ENCODE measurements at regions not wholly inside any gene's neighbourhood (a gene's known extent, or its start where the extent isn't known, plus 50 kb on each side); places are given as distances from the start of the nearest gene placed in this dataset.
"Not testable (repeated sequence)": the region's sequence is repeated elsewhere in the genome, so short reads cannot be mapped to it uniquely, and the experiment has no call there.

GRCh38 chr5:14028188-14028587 is 83.7 kb upstream of the DNAH5 start:
- in situ Hi-C loops (cut with MboI; ENCODE audit: low pct_unique_long_range_greater_than_20kb, low sequenced_read_pairs, unreplicated experiment), result no loop called here
- DNase-seq (ENCODE audit: low spot score), result no peak
- TF ChIP-seq, protein P1, sequence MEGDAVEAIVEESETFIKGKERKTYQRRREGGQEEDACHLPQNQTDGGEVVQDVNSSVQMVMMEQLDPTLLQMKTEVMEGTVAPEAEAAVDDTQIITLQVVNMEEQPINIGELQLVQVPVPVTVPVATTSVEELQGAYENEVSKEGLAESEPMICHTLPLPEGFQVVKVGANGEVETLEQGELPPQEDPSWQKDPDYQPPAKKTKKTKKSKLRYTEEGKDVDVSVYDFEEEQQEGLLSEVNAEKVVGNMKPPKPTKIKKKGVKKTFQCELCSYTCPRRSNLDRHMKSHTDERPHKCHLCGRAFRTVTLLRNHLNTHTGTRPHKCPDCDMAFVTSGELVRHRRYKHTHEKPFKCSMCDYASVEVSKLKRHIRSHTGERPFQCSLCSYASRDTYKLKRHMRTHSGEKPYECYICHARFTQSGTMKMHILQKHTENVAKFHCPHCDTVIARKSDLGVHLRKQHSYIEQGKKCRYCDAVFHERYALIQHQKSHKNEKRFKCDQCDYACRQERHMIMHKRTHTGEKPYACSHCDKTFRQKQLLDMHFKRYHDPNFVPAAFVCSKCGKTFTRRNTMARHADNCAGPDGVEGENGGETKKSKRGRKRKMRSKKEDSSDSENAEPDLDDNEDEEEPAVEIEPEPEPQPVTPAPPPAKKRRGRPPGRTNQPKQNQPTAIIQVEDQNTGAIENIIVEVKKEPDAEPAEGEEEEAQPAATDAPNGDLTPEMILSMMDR (IDR thresholded peaks at IDR 0.05; ENCODE audit: extremely low read depth, insufficient read depth, missing control alignments), result no peak

- DNase-seq (ENCODE audit: low spot score), result no peak
- TF ChIP-seq, protein P1 (IDR thresholded peaks at IDR 0.05; ENCODE audit: extremely low read depth, insufficient read depth, missing control alignments), result no peak
- in situ Hi-C loops (cut with MboI; ENCODE audit: low pct_unique_long_range_greater_than_20kb, low sequenced_read_pairs, unreplicated experiment), result no loop called here
Measured at GRCh38 chr5:14025569-14026286, 81.2 kb upstream of the DNAH5 start.

- TF ChIP-seq, protein P1 (IDR thresholded peaks at IDR 0.05; ENCODE audit: extremely low read depth, insufficient read depth, missing control alignments), result no peak
- no peak for DNase-seq (ENCODE audit: low spot score)
- in situ Hi-C loops (cut with MboI; ENCODE audit: low pct_unique_long_range_greater_than_20kb, low sequenced_read_pairs, unreplicated experiment), result no loop called here
Measured at GRCh38 chr5:14022971-14023370, 78.5 kb upstream of the DNAH5 start.

DNA sequence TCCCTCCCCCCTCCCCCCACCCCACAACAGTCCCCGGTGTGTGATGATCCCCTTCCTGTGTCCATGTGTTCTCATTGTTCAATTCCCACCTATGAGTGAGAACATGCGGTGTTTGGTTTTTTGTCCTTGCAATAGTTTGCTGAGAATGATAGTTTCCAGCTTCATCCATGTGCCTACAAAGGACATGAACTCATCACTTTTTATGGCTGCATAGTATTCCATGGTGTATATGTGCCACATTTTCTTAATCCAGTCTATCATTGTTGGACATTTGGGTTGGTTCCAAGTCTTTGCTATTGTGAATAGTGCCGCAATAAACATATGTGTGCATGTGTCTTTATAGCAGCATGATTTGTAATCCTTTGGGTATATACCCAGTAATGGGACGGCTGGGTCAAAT is 76.5 kb upstream of the DNAH5 start:
- DNase-seq (ENCODE audit: low spot score); in situ Hi-C loops (cut with MboI; ENCODE audit: low pct_unique_long_range_greater_than_20kb, low sequenced_read_pairs, unreplicated experiment): not testable (repeated sequence)

GRCh38 chr5:14019768-14020290 is 75.3 kb upstream of the DNAH5 start:
- DNase-seq (ENCODE audit: low spot score), result no peak
- in situ Hi-C loops (cut with MboI; ENCODE audit: low pct_unique_long_range_greater_than_20kb, low sequenced_read_pairs, unreplicated experiment), result no loop called here
- TF ChIP-seq, protein P1 (IDR thresholded peaks at IDR 0.05; ENCODE audit: extremely low read depth, insufficient read depth, missing control alignments), result no peak

DNA sequence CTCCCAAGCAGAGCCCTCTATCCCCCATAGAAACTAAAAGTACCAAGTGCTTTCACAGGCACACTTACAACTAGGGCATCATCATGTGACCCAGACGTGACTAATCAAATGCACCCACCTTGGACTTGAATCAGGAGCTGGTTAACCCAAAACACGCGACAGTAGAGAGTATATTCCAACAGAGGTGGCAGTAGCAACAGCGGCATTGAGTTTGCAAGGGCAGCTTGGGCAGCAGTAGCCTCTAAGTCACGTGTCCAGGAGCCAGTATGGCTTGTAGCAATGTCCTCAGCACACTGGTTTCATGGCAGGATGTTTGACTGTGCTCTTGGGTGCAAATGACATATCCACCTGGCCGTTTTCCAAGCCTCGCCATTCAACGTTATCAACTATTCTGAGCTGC is 73.4 kb upstream of the DNAH5 start:
- TF ChIP-seq, protein P1 (IDR thresholded peaks at IDR 0.05; ENCODE audit: extremely low read depth, insufficient read depth, missing control alignments), result no peak
- in situ Hi-C loops (cut with MboI; ENCODE audit: low pct_unique_long_range_greater_than_20kb, low sequenced_read_pairs, unreplicated experiment), result no loop called here
- DNase-seq (ENCODE audit: low spot score), result no peak

- DNase-seq (ENCODE audit: low spot score), result no peak
- TF ChIP-seq, protein P1 (IDR thresholded peaks at IDR 0.05; ENCODE audit: extremely low read depth, insufficient read depth, missing control alignments), result no peak
- in situ Hi-C loops (cut with MboI; ENCODE audit: low pct_unique_long_range_greater_than_20kb, low sequenced_read_pairs, unreplicated experiment), result no loop called here
Measured at GRCh38 chr5:14016549-14016948, 72.1 kb upstream of the DNAH5 start.

Measured in GM13977 (cell line).